Esophagus muscularis mucosa (tissue), 4 donors: ENCODE measurements at regions not wholly inside any gene's neighbourhood (a gene's known extent, or its start where the extent isn't known, plus 50 kb on each side); places are given as distances from the start of the nearest gene placed in this dataset.

ENCODE experiments used
- CTCF ChIP-seq, 3 experiments: fragments of 200-600 bp in 2 of 3; fragments of 450-650 bp in 1 of 3; sonication (generic) in 2 of 3; IDR thresholded peaks; one replicate each; pipeline ENCODE4 v1.5.1; 2017 to 2019; ENCODE audit warnings: antibody characterized with exemption in 3 of 3, mild to moderate bottlenecking in 2 of 3, moderate library complexity in 1 of 3
- EP300 ChIP-seq: sonication (generic); formaldehyde crosslinking; IDR thresholded peaks from one replicate; pipeline ENCODE4 v1.6.1; 2017; ENCODE audit warnings: antibody characterized with exemption
- POLR2A ChIP-seq: fragments of 450-650 bp; IDR thresholded peaks from one replicate; pipeline ENCODE4 v1.6.1; 2017; ENCODE audit warnings: antibody characterized with exemption, moderate library complexity, mild to moderate bottlenecking, low read depth
- POLR2AphosphoS5 ChIP-seq, 2 donors: sonication (generic); formaldehyde crosslinking; IDR thresholded peaks; one replicate each; pipeline ENCODE4 v1.6.1; 2017; ENCODE audit warnings: antibody characterized with exemption in 2 of 2

- no peak for TF ChIP-seq CTCF (IDR thresholded peaks at IDR 0.05)
- no peak for TF ChIP-seq POLR2AphosphoS5 (IDR thresholded peaks at IDR 0.05)
- no peak for TF ChIP-seq POLR2A
- no peak for TF ChIP-seq EP300
Measured at GRCh38 chr2:48045613-48046012, 139.3 kb upstream of the FBXO11 start.
